NCI-H2227 treated with DMSO at 0.1 percent for 48 hours (cell line): ENCODE measurements at regions not wholly inside any gene's neighbourhood (a gene's known extent, or its start where the extent isn't known, plus 50 kb on each side); places are given as distances from the start of the nearest gene placed in this dataset.
"Not testable (repeated sequence)": the region's sequence is repeated elsewhere in the genome, so short reads cannot be mapped to it uniquely, and the experiment has no call there.

Experiments
- DNase-seq: peaks from one replicate; lab custom pipeline; 2025; lab: John Stamatoyannopoulos, UW

DNA sequence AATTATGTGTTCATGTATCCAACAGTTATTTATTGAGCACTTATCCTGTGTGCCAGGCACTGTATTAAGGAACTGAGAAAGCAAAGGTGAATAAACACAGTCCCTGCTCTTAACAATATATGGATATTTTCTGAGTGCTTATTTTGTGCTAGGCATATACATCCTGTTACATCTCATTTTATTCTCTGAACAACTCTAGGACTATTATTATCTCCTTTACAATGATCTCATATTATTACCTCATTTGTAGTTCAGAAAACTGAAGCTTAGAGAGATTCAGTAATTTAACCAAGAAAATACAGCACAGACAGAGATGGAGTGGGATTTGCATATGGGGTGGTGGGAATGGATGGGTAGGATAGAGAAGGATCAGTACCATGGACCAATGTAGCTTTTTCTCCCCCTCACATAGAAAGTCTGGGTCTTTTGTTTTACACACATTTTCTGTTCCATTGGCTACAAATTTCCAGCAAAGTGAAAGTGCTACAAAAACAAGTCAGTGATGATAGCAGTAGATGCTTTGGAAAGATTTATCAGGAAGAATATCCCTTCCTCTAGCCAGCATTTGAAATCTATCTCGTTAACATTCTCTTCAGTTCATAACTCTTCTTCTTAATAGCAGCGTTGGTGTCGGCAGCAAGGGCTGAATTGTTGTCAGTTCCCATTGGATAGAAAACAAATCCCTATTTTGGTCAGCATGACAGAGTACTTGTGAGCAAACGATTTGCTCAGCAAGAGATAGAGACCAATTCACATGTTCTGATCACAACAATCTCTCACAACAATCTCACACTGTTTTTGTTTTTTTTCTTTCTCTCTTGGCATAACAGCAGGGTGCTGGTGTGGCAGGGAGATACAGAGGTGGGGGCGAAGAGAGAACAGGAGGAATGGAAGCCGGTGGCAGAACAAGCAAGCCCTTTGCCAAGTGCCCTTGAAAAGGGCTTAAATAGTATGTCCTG, 102.2 kb upstream of the KCTD1 start:
- DNase-seq, result no peak

DNA sequence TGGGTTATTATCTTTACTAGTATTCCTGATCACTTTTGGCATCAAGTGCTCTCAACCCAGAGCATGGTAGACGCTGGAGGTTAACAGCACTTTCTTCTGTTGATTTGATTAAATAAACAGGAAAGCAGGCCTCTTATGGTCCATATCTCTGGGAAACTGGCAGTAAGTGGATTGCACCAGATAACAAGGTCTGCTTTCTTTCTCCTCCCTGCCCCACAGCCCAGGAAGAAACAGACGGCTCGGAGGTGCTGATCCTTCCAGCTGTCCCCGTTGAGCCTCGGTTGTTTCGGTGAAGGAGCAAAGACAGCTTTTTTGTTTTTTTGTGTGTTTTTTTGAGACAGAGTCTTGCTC, 100.8 kb upstream of the KCTD1 start:
- no peak for DNase-seq

DNA sequence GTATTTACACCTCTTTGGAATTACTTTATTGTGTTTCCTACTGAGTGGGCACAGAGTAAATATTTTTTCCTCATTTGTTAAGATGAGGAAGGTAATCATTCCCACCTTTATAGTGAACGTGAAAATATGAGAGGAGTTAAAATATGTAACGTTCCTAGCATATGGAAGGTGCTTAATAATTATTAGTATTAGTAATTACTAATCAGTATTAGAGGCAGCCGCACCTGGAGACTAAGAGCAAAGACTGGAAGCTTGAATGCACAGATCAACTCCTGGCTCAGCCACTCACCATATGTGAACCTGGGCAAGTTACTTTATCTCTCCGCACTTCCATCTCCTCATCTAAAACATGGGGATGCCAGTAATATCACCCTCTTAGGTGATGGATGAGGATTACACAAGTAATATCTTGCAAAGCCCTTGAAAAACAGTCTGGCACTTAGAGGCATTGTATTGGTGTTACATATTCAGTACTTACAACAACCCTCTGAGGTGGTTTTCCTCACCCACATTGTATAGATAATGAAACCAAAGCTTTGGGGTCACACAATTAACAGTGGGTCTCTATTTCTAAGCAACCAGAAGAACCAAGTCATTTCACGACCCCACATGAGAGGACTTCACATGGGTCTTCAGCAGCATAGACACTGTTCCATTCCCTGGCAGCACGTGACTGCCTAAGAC, 100.3 kb upstream of the KCTD1 start:
- no peak for DNase-seq

DNA sequence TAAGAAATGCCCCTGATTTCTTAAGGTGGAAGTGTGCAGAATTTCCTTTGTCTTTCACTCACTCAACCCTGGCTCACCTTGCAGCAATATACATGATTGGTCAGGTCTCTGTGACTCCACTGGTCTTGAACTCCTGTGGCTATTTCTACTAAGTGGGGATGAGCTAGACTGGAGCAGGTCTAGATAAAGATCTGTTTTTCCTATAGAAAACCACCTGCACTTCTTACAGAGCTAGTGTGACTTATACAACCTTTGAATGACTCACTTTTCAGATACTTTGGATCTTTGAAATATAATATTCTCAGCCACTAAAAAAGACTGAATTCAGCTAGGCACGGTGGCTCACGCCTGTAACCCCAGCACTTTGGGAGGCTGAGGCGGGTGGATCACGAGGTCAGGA, 98.5 kb upstream of the KCTD1 start:
- no peak for DNase-seq

DNA sequence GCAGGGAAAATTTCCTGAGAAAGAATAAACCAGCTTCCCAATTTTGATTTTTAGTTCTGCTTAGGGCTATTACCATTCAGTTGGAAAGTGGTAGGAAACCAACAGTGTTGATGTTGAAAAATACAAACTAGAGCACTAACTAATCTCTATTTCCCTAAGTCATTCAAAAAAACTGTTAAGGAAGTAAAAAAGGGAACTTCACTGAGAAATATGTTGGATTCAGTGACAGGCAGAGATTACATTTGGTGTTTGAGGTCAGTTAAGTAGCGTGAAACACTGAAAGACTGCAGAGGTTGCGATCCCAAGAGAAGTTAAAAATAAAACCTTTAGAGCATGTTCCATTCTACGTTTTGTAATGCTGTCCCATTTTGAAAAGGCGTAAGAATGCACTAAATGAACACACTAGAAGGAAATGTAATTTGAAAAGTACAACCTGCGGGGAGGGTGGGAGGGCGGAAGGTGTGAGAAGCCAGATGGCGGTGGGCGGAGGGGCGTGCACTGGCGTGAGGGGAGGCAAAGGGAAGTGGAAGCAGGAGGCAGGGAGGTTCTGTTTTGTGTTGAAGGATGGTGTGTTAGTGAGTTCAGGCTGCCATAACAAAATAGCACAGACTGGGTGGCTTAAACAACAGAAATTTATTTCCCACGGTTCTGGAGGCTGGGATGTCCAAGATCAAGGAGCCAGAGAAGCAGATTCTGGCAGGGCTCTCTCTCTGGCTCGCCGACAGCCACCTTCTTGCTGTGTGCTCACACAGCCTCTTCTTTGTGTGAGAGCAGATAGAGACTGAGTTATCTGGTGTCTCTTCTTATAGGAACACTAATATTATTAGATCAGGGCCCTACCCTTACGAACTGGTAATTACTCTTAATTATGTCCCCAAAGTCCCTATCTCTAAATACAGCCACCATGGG, 94.3 kb upstream of the KCTD1 start:
- DNase-seq, result no peak

DNA sequence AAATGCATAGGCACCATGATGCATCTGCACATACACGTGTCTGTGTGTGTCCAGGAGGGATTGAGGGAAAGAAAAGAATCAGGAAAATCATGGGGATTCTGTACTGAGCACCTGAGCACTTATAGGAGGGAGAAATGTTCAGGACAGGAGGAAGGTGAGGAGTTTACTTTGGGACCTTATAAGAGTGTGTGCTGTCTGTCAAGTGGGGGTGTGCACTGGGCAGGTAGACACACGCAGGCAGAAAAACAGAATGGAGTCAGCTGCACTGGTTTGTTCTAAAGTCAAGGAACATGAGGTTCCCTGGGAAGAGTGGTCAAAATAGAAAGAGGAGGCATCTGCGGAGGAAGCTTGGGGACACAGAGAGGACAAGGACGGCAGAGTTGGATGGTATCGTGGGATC, 92.2 kb upstream of the KCTD1 start:
- DNase-seq, result no peak

DNA sequence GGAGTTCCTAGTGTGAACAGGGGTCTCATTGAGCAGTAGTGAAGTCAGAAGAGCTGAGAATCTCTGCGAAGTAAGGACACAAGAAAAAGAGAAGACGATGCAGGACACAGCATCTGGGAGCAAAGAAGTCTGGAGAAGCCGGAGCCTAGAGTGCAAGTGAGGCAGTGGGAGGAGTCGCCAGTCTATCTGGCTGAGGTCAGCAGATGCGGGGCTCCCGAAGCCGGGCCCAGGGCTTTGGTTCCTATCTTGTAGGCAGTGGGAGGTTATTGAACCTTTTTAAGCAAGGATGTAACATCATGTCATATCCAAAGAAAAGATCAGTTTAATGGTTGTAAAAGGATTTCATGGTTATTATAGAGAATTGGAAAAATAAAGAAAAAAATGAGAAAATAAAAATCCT, 90.8 kb upstream of the KCTD1 start:
- DNase-seq, result no peak

DNA sequence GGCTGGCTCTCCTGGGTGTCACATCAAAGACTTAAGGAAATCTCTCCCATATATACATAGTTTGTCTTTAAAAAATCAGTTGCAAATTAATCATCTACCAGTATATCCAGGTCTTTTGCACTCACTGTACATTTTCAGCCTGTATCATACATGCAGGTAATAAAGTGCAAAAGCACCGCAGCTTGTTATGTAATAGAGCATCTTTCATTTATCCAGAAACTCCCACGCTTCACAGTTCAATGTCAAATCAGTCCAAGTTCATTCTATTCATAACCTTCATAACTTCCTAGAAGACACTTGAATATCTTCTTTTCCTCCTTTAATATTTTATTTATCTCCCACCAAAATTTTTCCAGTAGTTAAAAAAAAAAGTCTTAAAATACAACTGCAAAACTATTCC, 89.6 kb upstream of the KCTD1 start:
- DNase-seq, result no peak

DNA sequence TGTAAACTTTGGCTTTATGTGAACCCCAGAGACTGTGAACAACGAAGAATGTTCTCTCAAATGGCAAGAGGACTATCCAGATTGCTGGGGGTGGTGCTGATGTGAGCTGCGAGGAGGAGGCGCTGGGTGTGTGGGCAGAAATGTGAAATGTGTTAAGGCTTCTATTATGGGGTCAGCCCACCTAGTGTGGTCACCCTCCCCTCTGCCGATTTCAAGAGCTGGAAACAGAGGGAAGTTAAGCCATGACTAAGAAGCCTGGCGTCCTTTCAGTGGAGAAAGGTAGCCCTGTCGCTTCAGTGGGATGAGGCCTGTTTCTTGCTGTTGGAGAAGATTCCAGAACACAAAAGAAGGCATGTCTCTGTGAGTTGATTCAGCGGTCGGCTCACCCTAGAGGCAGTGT, 89.0 kb upstream of the KCTD1 start:
- no peak for DNase-seq

DNA sequence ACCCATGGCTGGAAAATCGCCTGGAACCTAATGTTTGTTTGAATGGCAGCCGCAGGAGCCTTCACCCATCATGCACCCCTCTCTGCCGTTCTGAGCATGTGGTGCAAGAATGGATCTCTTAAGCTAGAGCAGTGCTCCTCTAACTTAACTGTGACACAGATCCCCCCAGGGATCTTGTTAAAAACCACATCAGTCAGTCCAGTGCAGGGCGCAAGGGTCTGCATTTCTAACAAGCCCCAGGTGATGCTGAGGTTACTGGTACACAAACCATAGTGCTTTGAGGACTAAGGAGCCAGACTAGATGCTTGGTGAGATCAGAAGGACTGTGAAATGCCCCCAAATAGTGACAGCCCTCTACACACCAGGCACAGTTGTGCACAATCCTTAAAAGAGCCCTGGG, 87.1 kb upstream of the KCTD1 start:
- DNase-seq, result no peak

DNA sequence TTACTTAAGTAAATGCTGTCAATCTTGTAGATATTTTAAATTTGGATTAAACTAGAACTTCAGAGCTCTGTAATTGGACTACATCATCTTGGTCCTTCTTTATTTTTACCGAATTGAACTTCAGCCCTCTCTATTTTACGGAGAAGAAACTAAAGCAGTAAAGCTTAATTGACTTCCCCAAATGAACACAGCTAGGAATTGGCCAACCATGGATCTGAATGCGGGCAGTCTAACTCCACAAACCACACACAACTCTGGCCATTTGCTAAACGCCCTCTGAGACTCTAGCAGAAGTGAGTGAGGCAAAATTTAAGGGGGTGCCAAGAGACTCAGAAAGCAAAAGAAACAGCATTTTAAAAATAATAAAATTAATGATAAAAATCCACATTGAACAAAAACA, 86.3 kb upstream of the KCTD1 start:
- no peak for DNase-seq

DNA sequence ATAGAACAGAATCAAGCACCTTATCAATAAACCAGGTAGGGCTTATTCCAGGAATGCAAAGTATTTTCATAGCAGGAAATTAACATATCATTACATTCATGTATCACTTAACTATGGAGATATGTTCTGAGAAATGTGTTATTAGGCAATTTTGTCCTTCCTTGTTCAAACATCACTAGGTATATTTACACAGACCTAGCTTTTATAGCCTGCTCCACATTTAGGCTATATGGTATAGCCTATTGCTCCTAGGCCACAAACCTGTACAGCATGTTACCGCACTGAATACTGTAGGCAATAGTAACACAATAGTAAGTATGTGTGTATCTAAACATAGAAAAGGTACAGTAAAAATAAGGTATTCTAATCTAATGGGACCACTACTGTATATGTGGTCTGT, 82.8 kb upstream of the KCTD1 start:
- no peak for DNase-seq

DNA sequence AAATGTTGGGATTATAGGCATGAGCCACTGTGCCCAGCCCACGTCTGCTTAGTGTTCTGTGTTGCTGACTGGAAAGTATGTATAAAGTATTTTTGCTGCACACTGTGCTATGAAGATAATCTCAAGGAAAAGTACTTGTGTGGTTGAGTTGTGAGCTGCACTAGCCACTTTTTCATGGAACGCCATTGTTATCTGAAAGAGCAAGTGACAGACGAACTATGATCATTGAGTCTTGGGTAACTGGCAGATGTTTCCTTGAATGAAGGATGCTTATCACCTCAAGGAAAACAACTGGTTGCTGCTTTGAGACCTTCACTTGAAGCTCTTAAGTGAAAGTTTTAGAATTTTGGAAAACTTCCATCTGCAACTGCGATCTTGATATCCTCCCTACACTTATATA, 82.2 kb upstream of the KCTD1 start:
- no peak for DNase-seq

DNA sequence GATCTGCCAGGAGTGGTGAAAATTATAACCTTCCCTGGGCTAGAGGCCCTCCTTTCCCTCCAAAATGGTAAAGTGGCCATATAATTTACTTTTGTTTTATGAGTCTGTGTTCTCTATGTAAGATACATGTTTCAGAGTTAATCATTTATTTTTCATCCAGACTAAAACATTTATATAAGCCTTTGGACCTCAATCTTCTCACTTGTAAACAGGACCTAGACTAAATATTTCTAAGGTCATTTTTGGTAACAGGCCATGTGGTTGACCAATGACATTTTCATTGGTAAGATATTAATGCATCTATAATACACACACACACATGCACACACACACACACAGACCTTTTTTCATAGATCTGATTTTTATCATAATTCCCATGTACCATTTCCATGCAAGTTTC, 79.7 kb upstream of the KCTD1 start:
- DNase-seq, result no peak

DNA sequence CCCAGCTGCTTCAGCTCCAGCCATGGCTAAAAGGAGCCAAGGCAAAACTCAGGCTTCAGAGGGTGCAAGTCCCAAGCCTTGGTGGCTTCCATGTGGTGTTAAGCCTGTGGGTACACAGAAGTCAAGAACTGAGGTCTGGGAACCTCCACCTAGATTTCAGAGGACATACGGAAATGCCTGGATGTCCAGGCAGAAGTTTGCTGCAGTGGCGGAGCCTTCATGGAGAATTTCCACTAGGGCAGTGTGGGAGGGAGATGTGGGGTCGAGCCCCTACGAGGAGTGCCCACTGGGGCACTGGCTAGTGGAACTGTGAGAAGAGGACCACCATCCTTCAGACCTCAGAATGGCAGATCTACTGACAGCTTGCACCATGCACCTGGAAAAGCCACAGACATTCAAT, 76.1 kb upstream of the KCTD1 start:
- DNase-seq, result no peak

DNA sequence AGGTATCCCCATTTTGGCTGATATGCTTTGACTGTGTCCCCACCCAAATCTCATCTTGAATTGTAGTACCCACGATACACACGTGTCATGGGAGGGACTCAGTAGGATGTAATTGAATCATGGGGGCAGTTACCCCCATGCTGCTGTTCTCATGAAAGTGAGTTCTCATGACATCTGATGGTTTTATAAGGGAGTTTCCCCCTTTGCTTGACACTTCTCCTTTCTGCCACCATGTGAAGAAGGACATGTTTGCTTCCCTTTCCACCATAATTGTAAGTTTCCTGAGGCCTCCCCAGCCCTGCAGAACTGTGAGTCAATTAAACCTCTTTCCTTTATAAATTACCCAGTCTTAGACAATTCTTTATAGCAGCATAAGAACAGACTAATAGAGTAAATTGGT, 75.0 kb upstream of the KCTD1 start:
- not testable (repeated sequence) for DNase-seq

DNA sequence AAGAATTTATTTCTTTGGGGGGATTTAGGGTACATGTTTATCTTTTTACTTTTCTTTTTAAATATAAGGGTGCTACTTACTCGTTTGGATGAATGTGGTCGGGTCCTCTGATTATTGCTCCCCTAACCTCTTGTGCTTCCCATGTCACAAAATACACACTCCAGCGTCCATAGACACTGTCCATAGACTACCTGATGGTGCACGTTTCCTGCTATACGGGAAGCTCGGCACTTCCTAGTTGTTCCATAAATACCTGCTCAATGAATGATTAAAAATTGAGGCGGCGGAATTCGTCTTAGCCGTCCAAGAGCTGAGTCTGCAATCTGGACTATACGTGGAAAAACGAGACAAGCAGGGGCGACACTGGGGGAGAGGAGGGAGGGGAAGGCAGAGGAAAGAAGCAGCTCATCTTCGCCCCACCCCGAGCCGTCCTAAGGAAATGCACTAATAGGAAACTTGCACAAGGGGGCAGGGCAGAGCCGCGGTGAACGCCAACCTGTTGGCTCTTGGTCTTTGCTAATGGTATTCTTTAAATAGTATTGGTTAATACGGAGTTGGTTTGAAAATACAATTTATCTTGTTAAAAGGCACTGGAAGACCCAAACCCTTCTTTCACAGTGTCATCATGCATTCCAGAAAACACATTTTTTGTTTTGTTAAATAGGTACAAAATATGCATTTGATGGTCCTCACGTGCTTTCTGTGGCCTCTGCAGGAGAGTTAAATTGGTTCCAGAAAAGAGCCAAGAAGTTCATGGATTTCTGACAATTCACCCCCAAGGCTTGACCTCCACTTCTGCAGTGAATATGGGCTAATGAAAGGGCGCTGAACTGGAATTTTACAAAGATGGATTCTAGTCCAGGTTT, 73.0 kb upstream of the KCTD1 start:
- no peak for DNase-seq

DNA sequence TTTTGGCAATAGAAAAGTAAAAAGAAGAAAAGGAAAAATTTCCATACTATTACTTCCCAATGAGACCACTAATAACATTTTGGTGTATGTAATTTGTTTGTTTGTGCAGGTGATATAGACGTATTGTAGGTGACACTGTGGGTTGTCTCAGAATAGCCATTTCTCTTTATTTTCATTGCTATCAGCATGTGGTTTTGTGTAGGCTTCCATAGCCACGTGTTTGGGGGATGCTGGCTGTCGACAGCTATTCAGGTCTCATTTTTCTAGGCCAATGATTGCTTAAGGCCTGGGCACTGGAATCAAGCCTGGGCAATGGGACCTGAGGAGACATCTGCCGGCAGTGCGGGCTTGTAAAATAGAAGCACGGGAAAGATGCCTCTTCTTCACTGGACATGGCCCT, 71.0 kb upstream of the KCTD1 start:
- DNase-seq, result no peak

DNA sequence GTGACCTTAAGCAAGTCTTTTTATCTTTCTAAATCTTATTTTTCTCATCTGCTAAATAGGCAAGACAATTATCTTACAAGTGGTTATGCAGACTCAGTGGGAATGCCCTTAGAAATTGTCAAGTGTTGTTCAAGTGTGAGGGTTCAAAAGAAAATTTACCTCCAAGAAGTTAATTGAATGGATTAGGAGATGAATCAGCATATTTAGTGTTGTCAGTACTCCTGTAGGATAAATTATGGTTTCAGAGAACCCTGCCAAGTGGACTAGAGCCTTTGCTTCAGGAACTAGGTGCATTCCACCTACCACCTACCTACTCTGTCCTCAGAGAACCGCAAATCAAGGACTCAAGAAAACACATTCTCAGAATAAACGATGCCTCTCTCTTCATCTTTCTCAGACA, 69.8 kb upstream of the KCTD1 start:
- no peak for DNase-seq

DNA sequence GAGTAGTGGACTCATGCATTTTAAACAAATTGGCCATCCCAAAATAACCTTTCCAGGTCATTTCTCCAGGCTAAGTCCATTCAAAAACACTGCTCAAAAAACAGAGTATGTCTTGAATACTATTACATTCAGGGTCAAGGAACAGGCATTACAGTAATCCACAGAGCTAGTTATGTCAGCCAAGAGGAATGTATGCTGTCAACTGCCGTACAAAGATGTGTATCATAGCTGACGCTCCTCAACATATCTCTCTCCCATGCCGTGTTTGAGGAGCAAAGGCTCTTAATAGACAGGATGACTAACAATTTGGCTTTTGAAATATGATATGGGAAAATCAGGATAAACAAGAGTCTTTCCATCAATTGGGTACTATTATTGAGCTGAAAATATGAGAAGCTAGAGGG, 68.8 kb upstream of the KCTD1 start:
- DNase-seq, result no peak

DNA sequence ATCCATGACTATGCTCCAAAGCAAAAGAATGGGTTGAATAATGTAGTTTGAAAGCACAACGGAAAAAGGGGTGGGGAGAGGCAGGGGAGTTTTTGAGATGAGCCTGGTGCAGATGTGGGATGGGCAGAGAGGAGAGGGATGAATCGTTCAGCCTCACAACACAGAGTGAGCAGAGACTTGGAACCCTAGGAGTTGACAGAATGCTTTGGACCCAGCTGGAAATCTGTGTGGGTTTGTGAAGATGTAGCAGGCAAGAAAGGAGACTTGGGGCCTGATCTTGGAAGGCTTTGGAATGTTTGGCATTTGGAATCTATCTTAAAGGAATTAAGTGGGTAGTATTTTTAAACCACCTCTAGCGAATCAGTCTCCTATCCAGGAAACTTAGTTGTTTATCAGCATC, 66.0 kb upstream of the KCTD1 start:
- DNase-seq, result no peak
